Glutamatergic neuron (in vitro differentiated cells): ENCODE measurements at regions not wholly inside any gene's neighbourhood (a gene's known extent, or its start where the extent isn't known, plus 50 kb on each side); places are given as distances from the start of the nearest gene placed in this dataset.
"Not testable (repeated sequence)": the region's sequence is repeated elsewhere in the genome, so short reads cannot be mapped to it uniquely, and the experiment has no call there.

Source experiments
- DNase-seq: peaks from one replicate; pipeline ENCODE4 v3.0.0; 2022
- H3K27ac Mint-ChIP-seq: one replicate; pipeline ENCODE4 v1.8.0; 2020; ENCODE audit warnings: mild to moderate bottlenecking, mixed read lengths, inconsistent platforms; ENCODE audit not compliant: unreplicated experiment
- H3K27me3 Mint-ChIP-seq: one replicate; pipeline ENCODE4 v1.8.0; 2020; ENCODE audit warnings: mild to moderate bottlenecking, moderate library complexity, mixed read lengths, inconsistent platforms; ENCODE audit not compliant: unreplicated experiment
- H3K36me3 Mint-ChIP-seq: one replicate; pipeline ENCODE4 v1.8.0; 2020; ENCODE audit warnings: mild to moderate bottlenecking, mixed read lengths, inconsistent platforms; ENCODE audit not compliant: unreplicated experiment
- H3K4me1 Mint-ChIP-seq: one replicate; pipeline ENCODE4 v1.8.0; 2020; ENCODE audit warnings: mild to moderate bottlenecking, low read depth, mixed read lengths, inconsistent platforms; ENCODE audit not compliant: unreplicated experiment
- H3K4me3 Mint-ChIP-seq: one replicate; pipeline ENCODE4 v1.8.0; 2020; ENCODE audit warnings: mild to moderate bottlenecking, mixed read lengths, inconsistent platforms; ENCODE audit not compliant: unreplicated experiment
- H3K9me3 Mint-ChIP-seq: one replicate; pipeline ENCODE4 v1.8.0; 2020; ENCODE audit warnings: mild to moderate bottlenecking, moderate library complexity, mixed read lengths, inconsistent platforms; ENCODE audit not compliant: unreplicated experiment
- CTCF ChIP-seq: fragments of 200-600 bp; sonication (generic); IDR thresholded peaks from one replicate; pipeline ENCODE4 v1.5.0; 2021; ENCODE audit not compliant: partially characterized antibody, unreplicated experiment

- no peaks in the 10 kb centered on the region for H3K4me1 Mint-ChIP-seq
- H3K4me3 Mint-ChIP-seq = no peak overlapping the region
- peaks cover 2% of the 10 kb centered on the region for H3K9me3 Mint-ChIP-seq
- TF ChIP-seq CTCF = no peak
- H3K36me3 Mint-ChIP-seq = no peaks in the 10 kb centered on the region
- DNase-seq = no peak
- H3K27me3 Mint-ChIP-seq = peaks cover 1% of the 10 kb centered on the region
- H3K27ac Mint-ChIP-seq = no peak overlapping the region
Measured at GRCh38 chrX:138255373-138255772, 456.1 kb downstream of the FGF13 start.

- H3K27me3 Mint-ChIP-seq, H3K4me3 Mint-ChIP-seq, H3K4me1 Mint-ChIP-seq, DNase-seq, H3K36me3 Mint-ChIP-seq, H3K9me3 Mint-ChIP-seq, H3K27ac Mint-ChIP-seq: not testable (repeated sequence)
Measured at GRCh38 chrX:138264095-138264494, 447.4 kb downstream of the FGF13 start.

- no peaks in the 10 kb centered on the region for H3K36me3 Mint-ChIP-seq
- DNase-seq = no peak
- no peaks in the 10 kb centered on the region for H3K27me3 Mint-ChIP-seq
- H3K9me3 Mint-ChIP-seq = no peaks in the 10 kb centered on the region
- no peak for TF ChIP-seq CTCF
- H3K27ac Mint-ChIP-seq = no peak overlapping the region
- peaks cover 9% of the 10 kb centered on the region for H3K4me1 Mint-ChIP-seq
- no peak overlapping the region for H3K4me3 Mint-ChIP-seq
Measured at GRCh38 chrX:138270931-138271330, 440.6 kb downstream of the FGF13 start.

GRCh38 chrX:138282598-138283150 lies 428.8 kb downstream of the FGF13 start:
- H3K4me1 Mint-ChIP-seq, H3K27me3 Mint-ChIP-seq, DNase-seq, H3K36me3 Mint-ChIP-seq, H3K27ac Mint-ChIP-seq, H3K9me3 Mint-ChIP-seq, H3K4me3 Mint-ChIP-seq: not testable (repeated sequence)

GRCh38 chrX:138287205-138287877 lies 424.2 kb downstream of the FGF13 start:
- Mint-ChIP-seq H3K9me3 (no peaks in the 10 kb centered on the region), H3K27me3 (no peaks in the 10 kb centered on the region), H3K4me1 (no peaks in the 10 kb centered on the region), H3K27ac (no peak overlapping the region), H3K36me3 (no peaks in the 10 kb centered on the region), H3K4me3 (no peak overlapping the region)
- TF ChIP-seq CTCF = no peak
- DNase-seq = no peak

- no peak for TF ChIP-seq CTCF
- H3K27ac Mint-ChIP-seq = no peak overlapping the region
- H3K4me1 Mint-ChIP-seq = peaks cover 1% of the 10 kb centered on the region
- peaks cover 2% of the 10 kb centered on the region for H3K27me3 Mint-ChIP-seq
- DNase-seq = no peak
- no peak overlapping the region for H3K4me3 Mint-ChIP-seq
- no peaks in the 10 kb centered on the region for H3K36me3 Mint-ChIP-seq
- H3K9me3 Mint-ChIP-seq = no peaks in the 10 kb centered on the region
Measured at GRCh38 chrX:138294951-138295350, 416.6 kb downstream of the FGF13 start.
